ENCODE measurements at regions not wholly inside any gene's neighbourhood (a gene's known extent, or its start where the extent isn't known, plus 50 kb on each side); places are given as distances from the start of the nearest gene placed in this dataset.

DNA sequence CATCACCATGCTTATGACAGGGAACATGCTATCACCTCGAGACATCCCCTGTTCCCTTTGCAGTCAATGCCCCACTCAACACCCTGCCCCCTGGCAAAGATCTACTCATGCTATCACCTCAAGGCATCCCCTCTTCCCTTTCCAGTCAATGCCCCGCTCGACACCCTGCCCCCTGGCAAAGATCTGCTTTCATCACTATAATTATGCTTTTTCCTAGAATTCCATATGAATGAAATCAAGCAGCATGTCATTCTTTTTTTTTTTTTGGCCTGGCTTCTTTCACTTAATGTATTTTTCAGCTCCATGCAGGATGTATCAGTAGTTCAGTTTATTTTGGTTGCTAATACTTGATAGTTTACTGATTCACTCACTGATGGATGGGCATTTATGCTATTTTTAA is 554.9 kb downstream of the CDH26 start:
- FAIRE-seq (no peak), DNase-seq (ENCODE audit: low read depth in 1 of 2, low spot score in 2 of 2) (no peak)
- Histone ChIP-seq H3K4me3 (ENCODE audit: extremely low read depth in 1 of 4, insufficient read depth in 2 of 4, low read depth in 3 of 4, low read length in 4 of 4) (no peak overlapping the region), H3K4me2 (ENCODE audit: insufficient read depth in 1 of 2, low read depth in 2 of 2, low read length in 2 of 2) (0 out of 4 replicates have a peak overlapping the region, but pooled peaks of 1 of the 2 experiments have one; percentile 11), H3K27ac (ENCODE audit: low read depth, low read length) (no peak overlapping the region), H2BK120ac (replicated peaks; ENCODE audit: low read depth, low read length) (no peak overlapping the region), H3K4ac (replicated peaks; ENCODE audit: insufficient read length, low read depth, low read length) (no peak overlapping the region), H3K14ac (ENCODE audit: insufficient read length) (no peak overlapping the region), H2AFZ (ENCODE audit: low read length) (no peak overlapping the region), H3K27me3 (replicated peaks in 1 of 4; ENCODE audit: control insufficient read depth in 3 of 4, extremely low read depth in 1 of 4, insufficient read depth in 3 of 4, low read length in 3 of 4) (no peaks in the 10 kb centered on the region; a peak in 1 of 7 replicates), H4K20me1 (replicated peaks in 1 of 2; ENCODE audit: control insufficient read depth in 1 of 2, insufficient read depth in 2 of 2, low read length in 2 of 2) (no peaks in the 10 kb centered on the region), H2AK5ac (ENCODE audit: low read depth, low read length) (no peak overlapping the region), H2BK15ac (ENCODE audit: low read length) (no peak overlapping the region), H2BK20ac (ENCODE audit: low read length) (no peak overlapping the region), H3K4me1 (replicated peaks in 1 of 4; ENCODE audit: control insufficient read depth in 3 of 4, insufficient read depth in 4 of 4, low read length in 3 of 4) (peaks cover 2 to 5% (median 3%) of the 10 kb centered on the region in 4 experiments; a peak in 2 of 7 replicates), H3K9me3 (ENCODE audit: insufficient read depth in 2 of 2, low read depth in 1 of 2, low read length in 1 of 2) (no peaks in the 10 kb centered on the region), H3K18ac (ENCODE audit: extremely low read depth, low read length) (no peak overlapping the region), H3K36me3 (ENCODE audit: control insufficient read depth in 2 of 4, insufficient read depth in 4 of 4, low read length in 3 of 4) (no peaks in the 10 kb centered on the region), H3K23me2 (ENCODE audit: low read depth, low read length) (no peaks in the 10 kb centered on the region), H3K56ac (replicated peaks; ENCODE audit: insufficient read length, low read depth, low read length) (no peak overlapping the region), H4K5ac (ENCODE audit: insufficient read length, low read depth, low read length) (no peak overlapping the region), H2BK12ac (ENCODE audit: low read depth, low read length) (no peak overlapping the region; the same call in 1 of the 2 replicates), H2BK5ac (ENCODE audit: low read depth, low read length) (no peak overlapping the region), H3K23ac (ENCODE audit: insufficient read length) (no peak overlapping the region), H4K8ac (ENCODE audit: extremely low read depth, insufficient read depth, low read length) (no peak overlapping the region), H3K79me2 (ENCODE audit: control insufficient read depth in 1 of 2, insufficient read depth in 2 of 2, low read length in 2 of 2) (no peaks in the 10 kb centered on the region), H4K91ac (replicated peaks; ENCODE audit: insufficient read length, low read length) (peak overlapping the region; percentile 77), H3K79me1 (ENCODE audit: low read depth, low read length) (no peaks in the 10 kb centered on the region), H3K9ac (replicated peaks in 1 of 4; ENCODE audit: extremely low read depth in 1 of 4, low read depth in 3 of 4, low read length in 3 of 4) (no peak overlapping the region)
- WGBS, 2 experiments (ENCODE audit: extremely low coverage in 1 of 2, insufficient coverage in 1 of 2, insufficient read length in 1 of 2, insufficient replicate concordance in 2 of 2, low coverage in 1 of 2, low lambda C conversion rate in 2 of 2, missing lambda C conversion rate in 1 of 2): 97% methylated on average over 3 of the region's 3 CpGs; no CpG with 5 or more reads in 1 of the 2 experiments
- TF ChIP-seq GTF2F1 (IDR thresholded peaks at IDR 0.05; ENCODE audit: borderline replicate concordance, low read depth, low read length): no peak
- no peak for TF ChIP-seq BACH1 (IDR thresholded peaks at IDR 0.05; ENCODE audit: low read length)
- no peak for TF ChIP-seq JUND (IDR thresholded peaks at IDR 0.05; ENCODE audit: low read length)
- CTCF ChIA-PET (ENCODE audit: partially characterized antibody): no interaction called here
- POLR2A ChIA-PET (ENCODE audit: partially characterized antibody): no interaction called here

Measured in H1 (cell line).